Breast epithelium (tissue), 3 donors: ENCODE measurements at regions not wholly inside any gene's neighbourhood (a gene's known extent, or its start where the extent isn't known, plus 50 kb on each side); places are given as distances from the start of the nearest gene placed in this dataset.

ENCODE experiments used
- CTCF ChIP-seq, 3 donors: fragments of 450-650 bp; IDR thresholded peaks; one replicate each; pipeline ENCODE4 v1.5.1; 2016 to 2017; ENCODE audit warnings: antibody characterized with exemption in 3 of 3, mild to moderate bottlenecking in 3 of 3, moderate library complexity in 3 of 3
- POLR2AphosphoS5 ChIP-seq, 3 donors: sonication (generic); formaldehyde crosslinking; IDR thresholded peaks; one replicate each; pipeline ENCODE4 v1.6.1; 2017; ENCODE audit warnings: antibody characterized with exemption in 3 of 3

GRCh38 chr10:4100380-4100779 is 315.4 kb upstream of the KLF6 start:
- TF ChIP-seq POLR2AphosphoS5 (IDR thresholded peaks at IDR 0.05) (no peak), CTCF (IDR thresholded peaks at IDR 0.05) (no peak)
